ENCODE measurements at regions not wholly inside any gene's neighbourhood (a gene's known extent, or its start where the extent isn't known, plus 50 kb on each side); places are given as distances from the start of the nearest gene placed in this dataset.

DNA sequence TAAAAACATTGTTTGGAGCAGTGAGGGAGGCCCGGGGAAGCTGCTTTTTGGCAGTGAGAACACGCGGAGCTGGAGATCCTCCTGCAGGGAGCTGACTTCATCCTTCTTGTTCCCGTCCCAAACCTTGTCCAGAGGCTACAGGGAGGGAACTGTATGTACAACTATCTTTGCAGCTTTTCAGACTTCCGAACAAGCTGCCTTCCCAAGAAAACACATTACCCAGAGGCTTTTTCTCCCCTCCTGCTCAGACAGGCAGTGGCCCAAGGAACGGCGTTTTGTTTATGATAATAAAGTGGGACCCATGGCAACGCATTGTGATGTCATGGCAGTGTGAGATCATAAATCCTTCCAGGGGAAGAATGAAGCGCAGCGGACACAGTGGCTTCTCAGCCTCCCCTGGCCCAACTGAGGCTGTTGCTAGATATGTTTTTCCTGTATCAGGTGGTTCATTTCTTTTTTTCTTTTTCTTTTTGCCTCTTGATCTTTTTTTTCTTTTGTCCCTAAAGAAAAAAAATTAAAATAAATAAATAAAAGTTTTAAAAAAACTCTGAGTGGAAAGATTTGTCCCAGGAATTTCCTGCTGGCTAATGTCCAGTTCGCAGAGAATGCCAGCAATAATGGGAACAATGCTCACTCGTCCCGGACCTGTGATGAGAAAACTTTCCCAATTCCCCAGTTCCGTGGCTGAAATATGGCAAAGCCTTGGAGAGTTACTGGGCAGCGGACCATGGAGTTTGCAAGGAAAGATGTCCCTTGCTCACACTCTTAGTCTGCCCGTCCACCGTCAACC, 103.4 kb upstream of the MAP1LC3B2 start:
- POLR2A ChIA-PET = interaction anchor here (0.7 to 2.1 kb wide), 4 partner anchors 11 to 74 kb away, joined by 4 to 10 read pairs (median 4); no protein-coding TSS in a partner anchor
- H3K4me3 ChIP-seq (ENCODE audit: low read depth, low read length) = peak overlapping the region; percentile 23
- DNase-seq (ENCODE audit: low read depth, low spot score) = peak; percentile 73
- TF ChIP-seq, protein P1, sequence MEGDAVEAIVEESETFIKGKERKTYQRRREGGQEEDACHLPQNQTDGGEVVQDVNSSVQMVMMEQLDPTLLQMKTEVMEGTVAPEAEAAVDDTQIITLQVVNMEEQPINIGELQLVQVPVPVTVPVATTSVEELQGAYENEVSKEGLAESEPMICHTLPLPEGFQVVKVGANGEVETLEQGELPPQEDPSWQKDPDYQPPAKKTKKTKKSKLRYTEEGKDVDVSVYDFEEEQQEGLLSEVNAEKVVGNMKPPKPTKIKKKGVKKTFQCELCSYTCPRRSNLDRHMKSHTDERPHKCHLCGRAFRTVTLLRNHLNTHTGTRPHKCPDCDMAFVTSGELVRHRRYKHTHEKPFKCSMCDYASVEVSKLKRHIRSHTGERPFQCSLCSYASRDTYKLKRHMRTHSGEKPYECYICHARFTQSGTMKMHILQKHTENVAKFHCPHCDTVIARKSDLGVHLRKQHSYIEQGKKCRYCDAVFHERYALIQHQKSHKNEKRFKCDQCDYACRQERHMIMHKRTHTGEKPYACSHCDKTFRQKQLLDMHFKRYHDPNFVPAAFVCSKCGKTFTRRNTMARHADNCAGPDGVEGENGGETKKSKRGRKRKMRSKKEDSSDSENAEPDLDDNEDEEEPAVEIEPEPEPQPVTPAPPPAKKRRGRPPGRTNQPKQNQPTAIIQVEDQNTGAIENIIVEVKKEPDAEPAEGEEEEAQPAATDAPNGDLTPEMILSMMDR (IDR thresholded peaks at IDR 0.05; ENCODE audit: insufficient read depth, low read length, missing control alignments) = no peak
- CTCF ChIA-PET = interaction anchor here (1.0 to 1.2 kb wide), 3 partner anchors 10 to 179 kb away, joined by 3 read pairs; no protein-coding TSS in a partner anchor

DNA sequence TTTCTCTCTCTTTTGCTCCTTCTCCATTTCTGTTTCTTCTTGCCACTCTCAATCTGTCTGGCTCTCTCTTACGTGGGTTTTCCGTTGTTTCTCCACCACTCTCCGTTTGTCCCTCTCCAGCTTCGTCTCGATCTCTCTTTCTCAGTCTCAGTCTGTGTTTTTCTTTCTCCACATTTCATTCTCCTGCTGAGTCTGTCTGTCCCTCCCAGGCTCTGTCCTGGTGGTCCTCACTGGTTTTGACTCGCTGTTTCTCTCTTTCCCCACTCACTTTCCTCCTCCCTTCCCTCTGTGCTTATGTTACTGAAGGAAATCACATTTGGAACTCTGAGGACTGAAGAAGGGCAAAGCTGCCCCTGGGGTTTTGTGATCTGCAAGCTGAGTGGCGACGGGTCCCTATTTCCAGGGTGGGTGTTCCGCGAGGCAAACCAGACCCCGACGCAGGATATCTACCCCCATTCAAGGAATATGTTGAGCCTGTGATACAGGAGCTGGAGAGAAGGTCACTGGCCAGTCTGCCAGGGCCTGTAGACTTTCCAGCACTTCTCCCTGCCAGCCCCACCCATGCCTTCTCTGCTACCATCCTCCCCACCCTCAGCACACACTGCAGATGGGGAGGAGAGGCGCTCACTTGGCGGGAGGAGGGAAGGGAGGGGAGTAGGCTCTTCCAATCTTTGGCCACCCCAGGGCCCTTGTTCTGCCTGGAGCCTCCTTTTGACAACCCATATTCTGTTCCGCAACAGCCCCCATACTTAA, 102.7 kb upstream of the MAP1LC3B2 start:
- no peak overlapping the region for H3K4me3 ChIP-seq (ENCODE audit: low read depth, low read length)
- TF ChIP-seq, protein P1 (IDR thresholded peaks at IDR 0.05; ENCODE audit: insufficient read depth, low read length, missing control alignments) = no peak
- ChIA-PET POLR2A (interaction anchor here (2.1 kb wide), 1 partner anchor 22 kb away, joined by 10 read pairs; no protein-coding TSS in a partner anchor), CTCF (interaction anchor here (1.0 kb wide), 1 partner anchor 27 kb away, joined by 3 read pairs; no protein-coding TSS in a partner anchor)
- DNase-seq (ENCODE audit: low read depth, low spot score) = no peak

DNA sequence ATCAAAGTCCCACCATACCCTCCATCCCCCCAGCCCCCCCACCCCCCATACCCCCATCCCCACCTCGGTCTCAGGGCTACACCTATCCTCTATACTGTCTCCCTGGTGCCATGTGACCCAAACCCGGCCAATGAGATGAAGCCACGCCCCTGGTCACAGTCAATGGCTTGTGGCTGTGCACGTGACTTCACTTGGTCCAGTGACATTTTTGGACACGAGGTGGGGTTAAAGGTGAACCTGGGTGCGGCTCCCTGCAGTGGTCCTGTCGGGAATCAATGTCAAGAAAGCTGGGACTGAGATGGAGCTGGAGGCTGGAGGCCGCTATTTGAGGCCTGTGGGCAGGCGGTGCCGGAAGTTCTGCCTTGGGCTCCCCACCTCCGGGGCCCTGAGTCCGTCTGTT, 100.7 kb upstream of the MAP1LC3B2 start:
- CTCF ChIA-PET = no interaction called here
- POLR2A ChIA-PET = no interaction called here

DNA sequence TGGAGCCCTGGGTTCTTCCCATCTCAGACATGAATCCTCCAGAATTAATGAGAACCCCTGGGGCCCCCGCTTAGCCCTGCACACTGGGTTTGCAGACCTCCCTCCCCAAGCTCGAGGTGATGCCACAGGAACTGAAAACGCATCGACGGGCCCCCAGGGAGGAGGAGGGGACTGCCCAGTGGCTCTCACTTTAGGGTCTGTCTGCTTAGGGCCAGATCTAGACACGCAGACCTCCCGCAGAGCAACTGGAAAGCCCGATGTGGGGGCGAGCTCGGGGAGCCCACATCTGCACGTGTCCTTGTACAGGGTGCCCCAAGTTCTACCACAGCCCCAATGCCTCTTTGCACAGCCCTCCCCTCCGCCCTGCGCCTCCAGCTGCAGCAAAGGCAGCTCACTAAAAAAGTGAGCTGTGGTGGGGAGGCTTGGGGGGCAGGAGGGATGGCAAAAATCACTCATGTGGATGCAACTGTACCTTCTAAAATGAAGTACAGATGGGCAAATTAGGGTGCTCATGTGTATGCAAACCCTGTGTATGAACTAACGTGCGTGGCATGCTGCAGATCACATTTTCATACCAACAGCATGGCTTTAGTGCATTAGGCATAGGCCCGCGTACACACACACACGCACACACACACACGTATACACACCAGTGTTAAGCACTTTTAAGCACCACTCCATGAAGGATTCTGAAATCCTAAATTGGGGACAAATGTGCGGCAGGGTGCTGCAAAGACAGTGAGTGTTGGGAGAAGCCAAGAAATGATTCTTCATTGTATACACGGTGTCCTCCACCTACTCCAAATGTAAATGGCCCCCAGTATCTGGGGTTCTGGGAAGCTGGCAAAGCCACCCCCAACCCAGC, 99.9 kb upstream of the MAP1LC3B2 start:
- ChIA-PET CTCF (no interaction called here), POLR2A (no interaction called here)
- no peak for DNase-seq (ENCODE audit: low read depth, low spot score)
- H3K4me3 ChIP-seq (ENCODE audit: low read depth, low read length) = no peak overlapping the region
- TF ChIP-seq, protein P1 (IDR thresholded peaks at IDR 0.05; ENCODE audit: insufficient read depth, low read length, missing control alignments) = no peak

More for the DNA sequence above, 100.7 kb upstream of the MAP1LC3B2 start:
- no peak overlapping the region for H3K4me3 ChIP-seq (ENCODE audit: low read depth, low read length)
- TF ChIP-seq, protein P1 (IDR thresholded peaks at IDR 0.05; ENCODE audit: insufficient read depth, low read length, missing control alignments) = no peak
- no peak for DNase-seq (ENCODE audit: low read depth, low spot score)

DNA sequence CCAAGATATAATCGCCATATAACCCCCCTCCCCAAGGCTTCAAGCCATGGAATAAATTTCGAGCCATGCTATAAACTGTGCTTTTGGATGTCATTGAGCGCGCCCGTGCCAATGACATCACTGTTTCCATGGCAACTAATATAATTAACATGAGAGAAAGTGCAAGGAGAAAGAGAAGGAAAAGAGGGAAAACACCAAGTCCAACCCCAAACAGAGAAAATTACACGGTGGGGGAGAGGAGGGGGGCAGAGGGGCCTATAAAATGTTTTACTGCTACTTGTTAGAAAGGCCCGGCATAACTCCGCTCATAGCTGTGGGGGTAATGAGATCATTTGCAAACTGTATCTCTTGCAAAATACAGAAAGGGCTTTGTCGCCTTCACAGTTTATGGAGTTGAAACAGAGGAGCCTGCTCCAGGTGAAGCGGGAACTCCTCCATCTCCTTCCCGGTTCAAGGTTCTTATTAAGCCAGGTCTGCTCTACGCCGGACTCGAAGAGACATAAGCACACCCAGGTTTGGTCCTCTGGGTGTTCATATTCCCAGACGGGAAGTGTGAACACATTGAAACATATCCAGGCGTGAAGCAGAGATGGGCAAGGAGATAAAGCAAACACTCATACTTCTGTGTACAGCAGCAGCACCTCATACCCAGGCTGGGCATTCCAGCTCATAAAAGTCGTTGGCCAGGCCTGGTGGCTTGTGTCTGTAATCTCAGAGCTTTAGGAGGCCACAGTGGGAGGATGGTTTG, 99.1 kb upstream of the MAP1LC3B2 start:
- ChIA-PET POLR2A (no interaction called here), CTCF (no interaction called here)
- no peak for DNase-seq (ENCODE audit: low read depth, low spot score)
- TF ChIP-seq, protein P1 (IDR thresholded peaks at IDR 0.05; ENCODE audit: insufficient read depth, low read length, missing control alignments) = no peak
- no peak overlapping the region for H3K4me3 ChIP-seq (ENCODE audit: low read depth, low read length)

Data from AG04449 (cell line).